HEK293 (cell line): ENCODE measurements at regions not wholly inside any gene's neighbourhood (a gene's known extent, or its start where the extent isn't known, plus 50 kb on each side); places are given as distances from the start of the nearest gene placed in this dataset.

Source experiments
- CTCF ChIA-PET: fragments of 350-600 bp; formaldehyde crosslinking; extraction: SDS; loops from one replicate; lab custom pipeline; 2021; ENCODE audit warnings: antibody characterized with exemption; lab: Yijun Ruan, JAX
- POLR2A ChIA-PET: fragments of 300-600 bp; formaldehyde crosslinking; extraction: SDS; loops from one replicate; lab custom pipeline; 2020; ENCODE audit warnings: antibody characterized with exemption, inconsistent platforms; lab: Yijun Ruan, JAX
- H3K27ac ChIP-seq: fragments of 200-500 bp; sonication (Bioruptor generic); 2 replicates; pipeline ENCODE4 v1.5.1; 2014; ENCODE audit warnings: low read depth, low read length, control low read depth, inconsistent platforms; ENCODE audit errors: extremely low read depth
- H3K36me3 ChIP-seq, 2 experiments: fragments of 200-500 bp in 1 of 2; sonication (Bioruptor generic) in 1 of 2; 1 replicate in 1 of 2; 2 replicates in 1 of 2; pipeline ENCODE4 v1.5.1; 2014 to 2017; ENCODE audit warnings: inconsistent platforms in 2 of 2, low read length in 2 of 2; ENCODE audit not compliant: control insufficient read depth in 2 of 2, insufficient read depth in 1 of 2
- H3K4me1 ChIP-seq: fragments of 200-500 bp; sonication (Bioruptor generic); 2 replicates; pipeline ENCODE4 v1.5.1; 2014; ENCODE audit warnings: mild to moderate bottlenecking, low read length, inconsistent platforms; ENCODE audit not compliant: control insufficient read depth, insufficient read depth
- H3K4me3 ChIP-seq: 2 replicates; pipeline ENCODE4 v1.5.1; 2011; ENCODE audit warnings: low read depth, mild to moderate bottlenecking, control low read depth, low read length, moderate library complexity
- H3K9me3 ChIP-seq: fragments of 200-500 bp; sonication (Bioruptor generic); 2 replicates; pipeline ENCODE4 v1.5.1; 2014; ENCODE audit warnings: low read depth, low read length, inconsistent platforms; ENCODE audit not compliant: control insufficient read depth, insufficient read depth
- GLI4 ChIP-seq: fragments of 450-650 bp; formaldehyde crosslinking; IDR thresholded peaks from 2 replicates; pipeline ENCODE4 v1.5.1; 2016; ENCODE audit warnings: missing biosample characterization, missing genetic modification characterization
- PRDM10 ChIP-seq: fragments of 450-650 bp; formaldehyde crosslinking; IDR thresholded peaks from 2 replicates; pipeline ENCODE4 v1.5.1; 2016; ENCODE audit warnings: missing biosample characterization, missing genetic modification characterization
- PRDM2 ChIP-seq: fragments of 450-650 bp; formaldehyde crosslinking; IDR thresholded peaks from 2 replicates; pipeline ENCODE4 v1.5.1; 2016; ENCODE audit warnings: missing biosample characterization, missing genetic modification characterization, borderline replicate concordance
- ZBTB17 ChIP-seq: fragments of 450-650 bp; formaldehyde crosslinking; IDR thresholded peaks from 2 replicates; pipeline ENCODE4 v1.5.1; 2016; ENCODE audit warnings: missing biosample characterization, missing genetic modification characterization
- ZFP3 ChIP-seq: fragments of 450-650 bp; formaldehyde crosslinking; IDR thresholded peaks from 2 replicates; pipeline ENCODE4 v1.5.1; 2016; ENCODE audit warnings: low read depth, missing biosample characterization, missing genetic modification characterization
- ZFP37 ChIP-seq: fragments of 450-650 bp; formaldehyde crosslinking; IDR thresholded peaks from 2 replicates; pipeline ENCODE4 v1.5.1; 2016; ENCODE audit warnings: missing biosample characterization, missing genetic modification characterization
- ZNF174 ChIP-seq: fragments of 450-650 bp; formaldehyde crosslinking; IDR thresholded peaks from 2 replicates; pipeline ENCODE4 v1.5.0; 2017; ENCODE audit warnings: missing biosample characterization, mild to moderate bottlenecking, missing genetic modification characterization
- ZNF23 ChIP-seq: fragments of 450-650 bp; formaldehyde crosslinking; IDR thresholded peaks from 2 replicates; pipeline ENCODE4 v1.5.1; 2016; ENCODE audit warnings: missing biosample characterization, missing genetic modification characterization, borderline replicate concordance
- ZNF302 ChIP-seq: fragments of 450-650 bp; formaldehyde crosslinking; IDR thresholded peaks from 2 replicates; pipeline ENCODE4 v1.5.1; 2016; ENCODE audit warnings: missing biosample characterization, missing genetic modification characterization, low read depth
- ZNF350 ChIP-seq: fragments of 450-650 bp; formaldehyde crosslinking; IDR thresholded peaks from 2 replicates; pipeline ENCODE4 v1.5.0; 2017; ENCODE audit warnings: missing biosample characterization, mild to moderate bottlenecking, missing genetic modification characterization
- ZNF394 ChIP-seq: fragments of 450-650 bp; formaldehyde crosslinking; IDR thresholded peaks from 2 replicates; pipeline ENCODE4 v1.5.1; 2016; ENCODE audit warnings: missing biosample characterization, missing genetic modification characterization, mild to moderate bottlenecking, moderate library complexity, borderline replicate concordance
- ZNF398 ChIP-seq: fragments of 450-650 bp; formaldehyde crosslinking; IDR thresholded peaks from 2 replicates; pipeline ENCODE4 v1.5.1; 2017; ENCODE audit warnings: missing biosample characterization, missing genetic modification characterization
- ZNF433 ChIP-seq: fragments of 450-650 bp; formaldehyde crosslinking; IDR thresholded peaks from 2 replicates; pipeline ENCODE4 v1.5.1; 2016; ENCODE audit warnings: missing biosample characterization, missing genetic modification characterization, low read depth
- ZNF513 ChIP-seq: fragments of 450-650 bp; IDR thresholded peaks from 2 replicates; pipeline ENCODE4 v1.5.1; 2018; ENCODE audit warnings: missing biosample characterization, missing genetic modification characterization
- ZNF514 ChIP-seq: fragments of 450-650 bp; formaldehyde crosslinking; IDR thresholded peaks from 2 replicates; pipeline ENCODE4 v1.5.1; 2016; ENCODE audit warnings: missing biosample characterization, missing genetic modification characterization
- ZNF549 ChIP-seq: fragments of 450-650 bp; IDR thresholded peaks from 2 replicates; pipeline ENCODE4 v1.5.1; 2018; ENCODE audit warnings: missing biosample characterization, missing genetic modification characterization, mild to moderate bottlenecking, inconsistent platforms, moderate library complexity
- ZNF555 ChIP-seq: fragments of 450-650 bp; formaldehyde crosslinking; conservative IDR thresholded peaks from 2 replicates; pipeline ENCODE4 v1.5.1; 2017; ENCODE audit warnings: missing biosample characterization, mild to moderate bottlenecking, missing genetic modification characterization, inconsistent platforms
- ZNF623 ChIP-seq: fragments of 450-650 bp; formaldehyde crosslinking; IDR thresholded peaks from 2 replicates; pipeline ENCODE4 v1.5.1; 2016; ENCODE audit warnings: missing biosample characterization, missing genetic modification characterization
- ZNF626 ChIP-seq: fragments of 450-650 bp; sonication (Bioruptor Pico); formaldehyde crosslinking; IDR thresholded peaks from 2 replicates; pipeline ENCODE4 v1.5.1; 2018; ENCODE audit warnings: missing biosample characterization, missing genetic modification characterization, inconsistent platforms
- ZSCAN16 ChIP-seq: fragments of 450-650 bp; formaldehyde crosslinking; IDR thresholded peaks from 2 replicates; pipeline ENCODE4 v1.5.1; 2016; ENCODE audit warnings: missing biosample characterization, missing genetic modification characterization

GRCh38 chr5:109994135-109994534, 304.4 kb downstream of the MAN2A1 start:
- Histone ChIP-seq H3K4me3 (no peak overlapping the region), H3K36me3 (no peaks in the 10 kb centered on the region), H3K27ac (no peak overlapping the region), H3K4me1 (no peaks in the 10 kb centered on the region), H3K9me3 (no peaks in the 10 kb centered on the region)
- TF ChIP-seq ZNF555 (no peak), ZNF626 (no peak), ZNF174 (tag by site-specific recombination) (no peak), ZNF394 (no peak)
- CTCF ChIA-PET = no interaction called here
- POLR2A ChIA-PET = no interaction called here

- H3K4me3 ChIP-seq = no peak overlapping the region
- no peak overlapping the region for H3K27ac ChIP-seq
- H3K9me3 ChIP-seq = no peaks in the 10 kb centered on the region
- CTCF ChIA-PET = no interaction called here
- POLR2A ChIA-PET = no interaction called here
- TF ChIP-seq PRDM10 (no peak), ZNF623 (no peak), ZNF398 (tag by site-specific recombination) (no peak), ZFP37 (tag by site-specific recombination) (no peak), ZNF23 (tag by site-specific recombination) (no peak), ZFP3 (tag by site-specific recombination) (no peak), ZBTB17 (tag by site-specific recombination) (no peak), GLI4 (tag by site-specific recombination) (no peak), ZNF350 (tag by site-specific recombination) (no peak), ZNF433 (no peak), ZNF514 (tag by site-specific recombination) (no peak), ZNF513 (tag by site-specific recombination) (no peak), ZSCAN16 (tag by site-specific recombination) (no peak), ZNF549 (tag by site-specific recombination) (no peak), PRDM2 (tag by site-specific recombination) (no peak), ZNF302 (tag by site-specific recombination) (no peak)
- no peaks in the 10 kb centered on the region for H3K4me1 ChIP-seq
- H3K36me3 ChIP-seq = no peaks in the 10 kb centered on the region
Measured at GRCh38 chr5:109996246-109996645, 306.5 kb downstream of the MAN2A1 start.
